OCI-LY1 (cell line): ENCODE measurements at regions not wholly inside any gene's neighbourhood (a gene's known extent, or its start where the extent isn't known, plus 50 kb on each side); places are given as distances from the start of the nearest gene placed in this dataset.

Source experiments
- H2AFZ ChIP-seq: fragments of 200-600 bp; sonication (generic), shearing (Covaris generic); 2 replicates; pipeline ENCODE4 v1.6.0; 2014; ENCODE audit warnings: antibody characterized with exemption, mild to moderate bottlenecking, low read length
- H3F3A ChIP-seq: fragments of 200-600 bp; sonication (generic), shearing (Covaris generic); 2 replicates; pipeline ENCODE4 v1.6.0; 2014; ENCODE audit warnings: mild to moderate bottlenecking, antibody characterized with exemption, low read length, moderate library complexity; ENCODE audit not compliant: insufficient read depth
- H3K27ac ChIP-seq: fragments of 200-600 bp; sonication (generic); 2 replicates; pipeline ENCODE4 v1.5.1; 2014; ENCODE audit warnings: low read length, mixed run types, mild to moderate bottlenecking, low read depth; ENCODE audit not compliant: poor library complexity, severe bottlenecking
- H3K27me3 ChIP-seq: fragments of 200-600 bp; sonication (generic); 2 replicates; pipeline ENCODE4 v1.6.0; 2014; ENCODE audit warnings: antibody characterized with exemption, mild to moderate bottlenecking, low read length, moderate library complexity; ENCODE audit not compliant: insufficient read depth
- H3K36me3 ChIP-seq: fragments of 200-600 bp; sonication (generic); 2 replicates; pipeline ENCODE4 v1.6.1; 2014; ENCODE audit warnings: mild to moderate bottlenecking, antibody characterized with exemption, low read length, moderate library complexity, mixed read lengths; ENCODE audit not compliant: insufficient read depth
- H3K4me1 ChIP-seq: fragments of 200-600 bp; sonication (generic); 2 replicates; pipeline ENCODE4 v1.5.1; 2014; ENCODE audit warnings: mild to moderate bottlenecking, low read length, moderate library complexity; ENCODE audit not compliant: insufficient read depth, severe bottlenecking
- H3K4me2 ChIP-seq: fragments of 200-600 bp; sonication (generic), shearing (Covaris generic); 2 replicates; pipeline ENCODE4 v1.6.1; 2014; ENCODE audit warnings: low read length
- H3K4me3 ChIP-seq: fragments of 200-600 bp; sonication (generic); 2 replicates; pipeline ENCODE4 v1.5.1; 2014; ENCODE audit warnings: low read length, low read depth, mild to moderate bottlenecking, mixed read lengths; ENCODE audit not compliant: poor library complexity, severe bottlenecking
- H3K79me2 ChIP-seq: fragments of 200-600 bp; shearing (Covaris generic); 2 replicates; pipeline ENCODE4 v1.6.1; 2016; ENCODE audit warnings: mixed run types, low read length, mixed read lengths; ENCODE audit not compliant: insufficient read depth
- H3K9ac ChIP-seq: fragments of 200-600 bp; sonication (generic), shearing (Covaris generic); 2 replicates; pipeline ENCODE4 v1.6.1; 2014; ENCODE audit warnings: mild to moderate bottlenecking, low read length, mixed read lengths
- H3K9me2 ChIP-seq: fragments of 200-600 bp; sonication (generic), shearing (Covaris generic); 2 replicates; pipeline ENCODE4 v1.6.1; 2014; ENCODE audit warnings: low read depth, mild to moderate bottlenecking, low read length, mixed read lengths
- H3K9me3 ChIP-seq: fragments of 200-600 bp; shearing (Covaris generic); 2 replicates; pipeline ENCODE4 v1.6.1; 2014; ENCODE audit warnings: low read length, mixed read lengths
- H4K20me1 ChIP-seq: fragments of 200-600 bp; sonication (generic), shearing (Covaris generic); 2 replicates; pipeline ENCODE4 v1.6.0; 2016; ENCODE audit warnings: mild to moderate bottlenecking, low read length; ENCODE audit not compliant: insufficient read depth
- EZH2 ChIP-seq: fragments of 200-600 bp; sonication (generic), shearing (Covaris generic); IDR thresholded peaks from 2 replicates; pipeline ENCODE4 v1.8.0; 2017; ENCODE audit warnings: borderline replicate concordance, mixed run types, mild to moderate bottlenecking, antibody characterized with exemption, low read length, moderate library complexity, mixed read lengths
- TF ChIP-seq, protein P1 (sequence below): fragments of 200-600 bp; sonication (generic), shearing (Covaris generic); IDR thresholded peaks from 2 replicates; pipeline ENCODE4 v1.5.1; 2017; ENCODE audit warnings: mild to moderate bottlenecking, antibody characterized with exemption, low read length, moderate library complexity, mixed read lengths

DNA sequence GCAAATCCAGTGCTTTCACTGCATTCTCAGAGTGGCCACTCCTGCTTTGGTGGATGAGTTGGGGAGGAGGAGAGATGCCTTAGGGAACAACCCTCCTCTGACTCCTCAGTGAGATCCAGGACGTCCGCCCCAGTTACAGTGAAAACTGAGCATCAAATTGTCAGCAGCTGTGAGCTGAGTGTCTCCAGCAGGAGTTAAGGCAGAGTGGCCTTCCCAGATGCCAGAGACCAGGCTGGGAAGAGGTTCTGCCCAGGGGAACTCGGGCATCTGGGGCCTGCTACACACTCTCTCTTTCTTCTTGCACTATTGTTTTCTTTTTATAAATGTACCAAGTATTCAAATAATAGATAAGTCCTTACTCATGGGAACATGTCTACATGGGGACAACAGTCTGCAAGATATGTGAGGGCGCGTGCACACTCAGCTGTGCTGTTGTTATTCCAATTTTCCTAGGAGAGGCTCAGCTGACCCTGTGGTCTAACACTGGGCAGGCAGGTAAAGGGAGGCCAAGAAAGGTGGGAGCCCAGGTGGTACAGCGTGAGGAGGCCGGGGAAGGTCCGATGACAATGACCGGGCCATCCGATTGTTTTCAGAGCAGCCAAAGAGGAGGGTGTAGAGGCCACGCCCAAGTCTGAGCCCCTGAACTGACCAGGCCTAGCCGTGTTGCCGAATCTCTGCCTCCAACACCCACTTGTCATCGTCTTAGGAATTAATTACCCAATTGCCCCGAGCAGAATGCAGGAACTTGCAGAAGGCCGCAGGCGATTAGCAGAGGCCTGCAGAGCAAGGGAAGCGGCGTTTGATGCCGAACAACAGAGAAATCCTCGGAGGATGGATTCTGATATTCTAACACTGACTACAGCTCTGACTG, 166.9 kb downstream of the ANAPC1 start:
- Histone ChIP-seq H3K36me3 (no peaks in the 10 kb centered on the region), H3K4me3 (no peak overlapping the region), H3K4me2 (no peak overlapping the region), H3K27me3 (no peaks in the 10 kb centered on the region), H3K9me3 (no peaks in the 10 kb centered on the region), H3K79me2 (no peaks in the 10 kb centered on the region), H4K20me1 (no peaks in the 10 kb centered on the region), H3F3A (no peaks in the 10 kb centered on the region), H3K4me1 (peaks cover 27% of the 10 kb centered on the region), H3K9ac (no peak overlapping the region), H3K27ac (peak overlapping the region; percentile 38), H2AFZ (no peak overlapping the region), H3K9me2 (no peaks in the 10 kb centered on the region)
- TF ChIP-seq, protein P1, sequence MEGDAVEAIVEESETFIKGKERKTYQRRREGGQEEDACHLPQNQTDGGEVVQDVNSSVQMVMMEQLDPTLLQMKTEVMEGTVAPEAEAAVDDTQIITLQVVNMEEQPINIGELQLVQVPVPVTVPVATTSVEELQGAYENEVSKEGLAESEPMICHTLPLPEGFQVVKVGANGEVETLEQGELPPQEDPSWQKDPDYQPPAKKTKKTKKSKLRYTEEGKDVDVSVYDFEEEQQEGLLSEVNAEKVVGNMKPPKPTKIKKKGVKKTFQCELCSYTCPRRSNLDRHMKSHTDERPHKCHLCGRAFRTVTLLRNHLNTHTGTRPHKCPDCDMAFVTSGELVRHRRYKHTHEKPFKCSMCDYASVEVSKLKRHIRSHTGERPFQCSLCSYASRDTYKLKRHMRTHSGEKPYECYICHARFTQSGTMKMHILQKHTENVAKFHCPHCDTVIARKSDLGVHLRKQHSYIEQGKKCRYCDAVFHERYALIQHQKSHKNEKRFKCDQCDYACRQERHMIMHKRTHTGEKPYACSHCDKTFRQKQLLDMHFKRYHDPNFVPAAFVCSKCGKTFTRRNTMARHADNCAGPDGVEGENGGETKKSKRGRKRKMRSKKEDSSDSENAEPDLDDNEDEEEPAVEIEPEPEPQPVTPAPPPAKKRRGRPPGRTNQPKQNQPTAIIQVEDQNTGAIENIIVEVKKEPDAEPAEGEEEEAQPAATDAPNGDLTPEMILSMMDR, result no peak
- TF ChIP-seq EZH2, result no peak
